Retina (tissue), 1 donor: ENCODE measurements at regions not wholly inside any gene's neighbourhood (a gene's known extent, or its start where the extent isn't known, plus 50 kb on each side); places are given as distances from the start of the nearest gene placed in this dataset.
A peak's percentile ranks its signal among the peaks of the same experiment; 100 is the strongest.
"Not testable (repeated sequence)": the region's sequence is repeated elsewhere in the genome, so short reads cannot be mapped to it uniquely, and the experiment has no call there.

Experiments
- DNase-seq: peaks from one replicate; pipeline ENCODE4 v3.0.0-alpha.2; 2016

DNA sequence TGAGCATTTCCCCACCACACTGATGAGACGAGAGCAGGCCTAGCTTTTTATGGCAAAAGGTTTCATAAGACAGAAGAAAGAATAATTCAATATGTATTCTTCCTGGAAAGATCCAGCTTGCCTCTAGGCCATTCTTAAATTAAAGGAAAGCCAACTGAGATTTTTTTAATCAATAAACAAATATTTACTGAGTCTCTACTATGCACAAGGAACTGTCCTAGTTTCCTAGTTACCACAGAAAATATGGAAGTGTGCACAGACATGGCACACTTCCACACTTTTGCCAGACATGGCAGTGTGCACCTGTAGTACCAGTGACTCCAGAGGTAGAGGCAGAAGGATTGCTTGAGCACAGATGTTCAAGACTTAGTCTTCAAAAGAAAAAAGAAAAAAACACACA is 281.0 kb downstream of the CETN3 start:
- DNase-seq: no peak

GRCh38 chr5:90119531-90119971 is 290.0 kb downstream of the CETN3 start:
- no peak for DNase-seq

DNA sequence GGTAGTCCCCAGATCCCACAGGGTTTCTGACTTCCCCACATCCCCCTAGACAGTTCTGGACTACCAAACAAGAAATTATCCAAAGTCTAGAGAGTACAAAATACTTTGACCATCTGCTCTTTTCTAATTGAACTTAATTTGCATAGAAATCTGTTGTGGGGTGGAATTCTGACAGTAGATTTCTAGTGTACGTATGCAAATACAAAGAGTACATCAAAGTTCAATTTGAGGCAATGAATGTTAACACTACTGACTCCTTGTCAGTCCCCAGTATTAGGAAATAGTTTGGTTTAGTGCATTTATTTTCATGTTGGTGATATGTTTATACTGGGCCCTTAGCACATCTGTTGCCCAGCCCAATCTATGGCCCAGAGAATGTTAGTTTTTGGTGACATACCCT is 292.6 kb downstream of the CETN3 start:
- no peak for DNase-seq

DNA sequence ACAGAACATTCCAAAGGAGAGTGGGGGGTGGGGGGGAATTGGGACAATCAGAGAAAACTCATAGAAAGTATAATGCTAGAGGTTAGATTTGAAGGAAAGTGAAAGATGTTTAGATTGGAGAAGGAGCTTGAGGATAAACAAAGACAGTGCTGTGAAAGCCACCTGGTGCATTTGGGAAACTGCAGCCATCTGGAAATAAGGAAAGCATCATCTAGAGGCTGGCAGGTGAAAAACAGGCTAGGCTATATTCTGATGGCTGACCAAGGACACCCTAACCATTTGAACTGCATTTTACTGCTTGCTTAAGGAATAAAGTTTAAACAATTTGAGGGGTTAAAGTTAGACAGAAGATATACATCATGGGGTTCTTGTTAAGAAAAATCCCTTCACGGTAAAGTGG is 296.4 kb downstream of the CETN3 start:
- DNase-seq: no peak

DNA sequence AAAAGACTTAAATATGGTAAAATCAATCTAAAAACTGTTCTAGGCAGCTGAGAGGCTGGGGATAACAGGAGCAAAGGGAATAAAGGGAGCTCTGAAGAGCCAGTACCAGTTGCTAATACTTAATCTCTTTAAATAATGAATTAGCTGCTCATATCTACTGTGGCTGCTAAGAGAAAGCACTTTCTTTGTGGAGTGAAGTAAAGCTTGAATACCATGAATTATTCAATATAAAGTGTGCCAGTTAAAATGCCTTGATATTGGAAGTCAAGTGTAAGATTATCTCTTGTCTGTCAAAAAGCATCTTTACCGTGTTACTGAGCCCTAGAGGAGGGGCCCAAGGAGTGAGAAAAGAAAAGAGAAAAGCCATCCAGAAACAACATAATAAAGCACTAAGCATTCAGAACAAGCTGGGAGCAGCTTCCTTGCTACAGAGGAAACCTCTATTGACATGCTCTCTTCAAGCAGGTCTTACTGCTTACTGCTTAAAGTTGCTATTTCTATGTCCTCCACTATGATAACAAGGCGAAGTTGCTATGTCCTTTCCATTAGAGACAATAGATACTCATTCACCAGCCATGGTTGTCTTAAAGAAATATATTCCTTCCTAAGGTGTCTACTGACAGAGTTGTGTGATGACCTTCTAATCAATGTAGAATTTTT is 297.4 kb downstream of the CETN3 start:
- peak; percentile 43 for DNase-seq

GRCh38 chr5:90111364-90112032 is 298.1 kb downstream of the CETN3 start:
- peak; percentile 35 for DNase-seq

DNA sequence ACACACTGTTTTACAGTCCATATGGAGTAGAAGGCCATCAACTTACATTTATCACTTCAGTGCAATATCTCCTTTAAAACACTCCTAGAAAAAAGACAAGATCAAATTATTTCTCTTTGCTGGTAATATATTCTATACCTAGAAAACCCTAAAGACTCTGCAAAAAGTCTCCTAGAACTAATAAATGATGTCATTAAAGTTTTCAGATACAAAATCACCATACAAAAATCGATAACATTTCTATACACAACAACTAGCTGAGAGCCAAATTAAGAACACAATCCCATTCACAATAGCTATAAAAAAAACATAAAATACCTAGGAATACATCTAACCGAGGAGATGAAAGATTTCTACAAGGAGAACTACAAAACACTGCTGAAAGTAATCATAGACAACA is 300.3 kb downstream of the CETN3 start:
- DNase-seq: no peak

DNA sequence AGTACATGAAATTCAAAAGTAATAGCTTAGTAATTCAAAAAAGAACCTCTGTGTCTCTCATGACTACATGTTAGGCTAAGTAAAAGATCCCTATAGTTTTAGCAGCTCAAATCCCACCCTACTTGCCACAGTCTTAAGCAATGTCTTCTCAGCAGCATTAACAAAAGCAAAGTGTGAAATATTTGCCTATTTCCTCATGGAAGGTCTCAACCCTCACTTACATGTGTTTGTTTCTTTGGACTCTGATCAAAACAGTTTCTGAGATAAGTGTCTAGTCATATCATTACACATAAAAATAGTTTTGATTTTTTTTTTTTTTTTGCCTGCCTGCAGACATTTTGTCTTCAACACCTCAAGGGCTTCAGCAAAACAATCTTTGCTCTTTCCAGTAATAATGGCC is 310.5 kb downstream of the CETN3 start:
- DNase-seq: no peak

DNA sequence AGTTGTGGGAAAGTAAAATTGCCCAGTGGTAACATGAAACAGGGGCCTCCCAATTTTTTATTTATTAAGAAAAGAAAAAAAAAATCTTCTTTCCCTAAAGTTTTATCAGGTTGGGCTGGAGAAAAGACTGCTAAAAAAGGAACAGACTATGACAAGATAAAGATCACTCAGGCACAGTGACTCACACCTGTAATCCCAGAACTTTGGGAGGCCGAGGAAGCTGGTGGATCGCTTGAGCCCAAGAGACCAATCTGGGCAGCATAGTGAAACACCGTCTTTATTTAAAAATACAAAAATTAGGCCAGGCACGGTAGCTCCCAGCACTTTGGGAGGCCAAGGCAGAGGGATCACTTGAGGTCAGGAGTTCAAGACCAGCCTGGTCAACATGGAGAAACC is 312.5 kb downstream of the CETN3 start:
- DNase-seq: no peak

- no peak for DNase-seq
These were observed 313.0 kb downstream of the CETN3 start for GRCh38 chr5:90096415-90097081.

- no peak for DNase-seq
These were observed 314.1 kb downstream of the CETN3 start for GRCh38 chr5:90095292-90096060.

GRCh38 chr5:90093751-90094485 is 315.6 kb downstream of the CETN3 start:
- no peak for DNase-seq

DNA sequence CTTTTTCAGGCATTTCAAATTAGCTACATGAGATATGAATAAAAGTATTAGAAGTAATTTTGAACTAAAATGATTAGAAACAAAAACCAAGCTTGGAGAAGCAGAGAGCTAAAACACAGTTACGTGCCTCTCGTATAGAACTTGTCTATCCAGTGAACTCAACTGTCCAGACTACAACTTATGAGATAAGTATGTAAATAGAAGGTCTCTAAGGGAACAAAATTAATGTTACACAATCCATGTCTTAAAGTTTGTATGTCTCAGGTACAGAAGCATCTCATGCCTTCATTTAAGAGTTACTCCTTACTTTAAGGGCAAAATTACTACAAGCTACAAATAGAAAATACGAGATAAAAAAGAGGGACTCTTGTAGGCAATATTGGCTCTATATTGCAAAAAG is 316.8 kb downstream of the CETN3 start:
- no peak for DNase-seq

GRCh38 chr5:90084342-90084741 is 325.2 kb downstream of the CETN3 start:
- no peak for DNase-seq

DNA sequence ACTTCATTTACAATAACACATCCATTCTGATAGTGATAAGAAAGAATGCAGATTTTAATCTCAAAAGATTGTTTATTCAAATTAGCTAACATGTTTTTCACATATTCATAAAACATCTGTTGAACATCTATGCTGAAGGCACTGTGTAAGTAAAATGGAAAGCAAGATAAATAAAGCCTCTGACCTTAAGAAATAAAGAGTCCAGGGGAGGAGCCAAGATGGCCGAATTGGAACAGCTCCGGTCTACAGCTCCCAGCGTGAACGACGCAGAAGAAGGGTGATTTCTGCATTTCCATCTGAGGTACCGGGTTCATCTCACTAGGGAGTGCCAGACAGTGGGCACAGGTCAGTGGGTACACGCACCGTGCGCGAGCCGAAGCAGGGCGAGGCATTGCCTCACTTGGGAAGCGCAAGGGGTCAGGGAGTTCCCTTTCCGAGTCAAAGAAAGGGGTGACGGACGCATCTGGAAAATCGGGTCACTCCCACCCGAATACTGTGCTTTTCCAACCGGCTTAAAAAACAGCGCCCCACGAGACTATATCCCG is 336.5 kb downstream of the CETN3 start:
- DNase-seq: not testable (repeated sequence)

DNA sequence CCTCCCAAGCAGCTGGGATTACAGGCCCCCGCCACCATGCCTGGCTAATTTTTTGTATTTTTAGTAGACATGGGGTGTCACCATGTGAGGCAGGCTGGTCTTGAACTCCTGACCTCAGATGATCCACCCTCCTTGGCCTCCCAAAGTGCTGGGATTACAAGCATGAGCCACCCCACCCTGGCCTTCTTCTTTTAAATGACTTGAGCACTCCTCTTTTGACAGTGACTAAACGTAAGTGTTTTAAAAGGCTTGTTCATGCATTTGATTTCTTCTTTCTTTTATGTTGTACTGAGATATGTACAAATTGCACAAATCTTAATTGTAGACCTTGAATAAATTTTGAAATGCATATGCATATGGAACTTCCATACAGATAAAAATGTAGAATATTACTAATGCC is 337.9 kb downstream of the CETN3 start:
- no peak for DNase-seq

DNA sequence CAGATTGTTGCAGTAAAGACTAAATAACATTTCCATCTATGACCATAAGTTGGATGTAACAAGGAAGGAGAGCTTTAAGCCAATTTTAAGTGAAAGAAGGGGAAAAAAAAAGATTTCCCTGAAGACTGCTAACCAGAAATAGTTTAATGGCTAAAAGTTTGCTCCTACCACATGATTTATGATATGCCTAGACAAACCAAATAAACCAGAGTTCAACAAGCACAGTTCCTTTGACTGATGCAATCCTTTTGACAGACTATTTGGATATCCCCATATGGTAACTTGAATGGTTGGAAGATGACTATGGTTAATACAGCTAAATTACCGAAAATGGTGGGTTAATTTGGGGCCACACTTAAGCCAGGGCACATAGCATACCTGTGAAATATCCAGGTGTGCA is 338.5 kb downstream of the CETN3 start:
- no peak for DNase-seq

GRCh38 chr5:90066920-90067319 is 342.6 kb downstream of the CETN3 start:
- no peak for DNase-seq

GRCh38 chr5:90056911-90057705 is 352.4 kb downstream of the CETN3 start:
- no peak for DNase-seq

DNA sequence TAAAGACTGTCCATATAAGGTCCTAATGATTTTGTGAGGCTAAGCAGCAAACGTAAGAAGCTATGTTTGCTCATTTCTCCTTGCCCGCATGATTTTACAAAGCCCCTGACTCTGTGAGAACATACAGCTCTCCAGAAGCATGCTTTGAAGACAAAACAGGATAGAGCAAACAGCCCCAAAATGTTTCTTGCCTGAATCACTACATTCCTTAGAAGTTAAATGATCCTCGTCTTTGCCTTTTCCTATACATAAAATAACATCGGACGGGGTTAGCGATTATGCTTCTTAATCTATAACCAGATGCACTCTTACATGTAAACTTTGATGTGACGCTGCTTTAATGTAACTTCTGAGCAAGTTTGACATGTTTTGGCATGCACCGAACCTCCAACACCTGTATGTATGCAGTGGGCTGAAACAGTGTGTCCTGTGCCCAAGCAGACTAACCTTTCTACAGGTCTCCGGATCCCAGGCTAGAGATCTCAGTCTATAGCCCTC is 353.7 kb downstream of the CETN3 start:
- no peak for DNase-seq

DNA sequence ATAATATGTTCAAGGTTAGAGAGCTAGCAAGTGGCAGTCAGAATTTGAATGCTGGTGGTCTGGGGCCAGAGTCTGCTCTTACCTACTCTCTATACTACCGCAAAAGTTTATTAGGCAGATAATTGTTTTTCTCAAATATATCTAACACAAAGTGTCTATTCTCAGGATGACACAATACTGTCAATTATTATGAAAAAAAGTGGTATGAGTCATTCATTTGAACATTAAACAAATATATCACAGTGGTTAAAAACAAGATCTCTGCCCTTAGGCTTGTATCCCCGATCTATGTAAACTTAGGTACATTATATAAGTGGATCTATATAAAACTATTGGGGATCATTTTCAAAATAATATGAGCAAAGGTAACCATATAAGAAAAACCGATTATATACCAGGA is 354.9 kb downstream of the CETN3 start:
- DNase-seq: no peak
